ENCODE measurements at regions not wholly inside any gene's neighbourhood (a gene's known extent, or its start where the extent isn't known, plus 50 kb on each side); places are given as distances from the start of the nearest gene placed in this dataset.

DNA sequence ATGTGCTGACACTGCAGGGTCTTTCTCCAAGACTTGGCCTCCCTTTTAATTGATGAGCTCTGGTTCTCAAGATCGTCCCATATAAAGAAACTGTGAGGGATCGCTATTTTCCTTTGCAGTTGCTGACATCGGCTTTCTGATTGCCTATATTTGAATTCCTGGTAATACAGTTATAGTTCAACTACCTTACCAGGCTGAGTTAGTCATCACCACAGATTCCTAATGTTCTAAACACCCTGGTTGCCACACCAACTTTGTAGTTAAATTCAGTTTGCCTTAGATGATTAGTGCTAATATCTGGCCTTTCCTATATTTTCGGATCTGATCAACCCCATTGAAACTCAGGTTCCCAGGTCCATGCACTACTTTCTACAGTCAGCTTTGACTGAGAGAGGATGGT is 125.0 kb downstream of the GMNC start:
- TF ChIP-seq, protein P1, sequence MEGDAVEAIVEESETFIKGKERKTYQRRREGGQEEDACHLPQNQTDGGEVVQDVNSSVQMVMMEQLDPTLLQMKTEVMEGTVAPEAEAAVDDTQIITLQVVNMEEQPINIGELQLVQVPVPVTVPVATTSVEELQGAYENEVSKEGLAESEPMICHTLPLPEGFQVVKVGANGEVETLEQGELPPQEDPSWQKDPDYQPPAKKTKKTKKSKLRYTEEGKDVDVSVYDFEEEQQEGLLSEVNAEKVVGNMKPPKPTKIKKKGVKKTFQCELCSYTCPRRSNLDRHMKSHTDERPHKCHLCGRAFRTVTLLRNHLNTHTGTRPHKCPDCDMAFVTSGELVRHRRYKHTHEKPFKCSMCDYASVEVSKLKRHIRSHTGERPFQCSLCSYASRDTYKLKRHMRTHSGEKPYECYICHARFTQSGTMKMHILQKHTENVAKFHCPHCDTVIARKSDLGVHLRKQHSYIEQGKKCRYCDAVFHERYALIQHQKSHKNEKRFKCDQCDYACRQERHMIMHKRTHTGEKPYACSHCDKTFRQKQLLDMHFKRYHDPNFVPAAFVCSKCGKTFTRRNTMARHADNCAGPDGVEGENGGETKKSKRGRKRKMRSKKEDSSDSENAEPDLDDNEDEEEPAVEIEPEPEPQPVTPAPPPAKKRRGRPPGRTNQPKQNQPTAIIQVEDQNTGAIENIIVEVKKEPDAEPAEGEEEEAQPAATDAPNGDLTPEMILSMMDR (conservative IDR thresholded peaks at IDR 0.05; ENCODE audit: low read length), result no peak
- no peak for TF ChIP-seq EZH2phosphoT487 (IDR thresholded peaks at IDR 0.05; ENCODE audit: borderline replicate concordance, low read depth, low read length)

All from OCI-LY7 (cell line).